Body of pancreas (tissue), 4 donors: ENCODE measurements at regions not wholly inside any gene's neighbourhood (a gene's known extent, or its start where the extent isn't known, plus 50 kb on each side); places are given as distances from the start of the nearest gene placed in this dataset.

Source experiments
- ATAC-seq: fragments of 150-250 bp; one replicate; pipeline ENCODE4 v1.9.1; 2016
- DNase-seq, 4 donors: peaks; one replicate each; pipeline ENCODE4 v3.0.0-alpha.2; 2019
- H3K27ac ChIP-seq, 4 donors: fragments of 200-600 bp; sonication (generic); 1 replicate in 3 of 4; 2 replicates in 1 of 4; pipeline versions ENCODE4 v1.5.1 to v1.6.1; 2016 to 2019; ENCODE audit warnings: mild to moderate bottlenecking in 1 of 4, mixed read lengths in 1 of 4, moderate library complexity in 1 of 4
- H3K27me3 ChIP-seq, 2 donors: fragments of 200-600 bp; sonication (generic); one replicate each; pipeline ENCODE4 v1.6.0; 2016; ENCODE audit warnings: mild to moderate bottlenecking in 1 of 2
- H3K36me3 ChIP-seq, 2 donors: fragments of 200-600 bp; sonication (generic); replicated peaks in 1 of 2; 2 replicates each; pipeline ENCODE4 v1.5.1; 2016; ENCODE audit warnings: low read depth in 2 of 2; ENCODE audit not compliant: insufficient read depth in 1 of 2
- H3K4me1 ChIP-seq: fragments of 200-600 bp; sonication (generic); one replicate; pipeline ENCODE4 v1.6.0; 2016
- H3K4me3 ChIP-seq, 2 donors: fragments of 200-600 bp; sonication (generic); 1 replicate in 1 of 2; 2 replicates in 1 of 2; pipeline ENCODE4 v1.5.1; 2016 to 2019
- H3K9me3 ChIP-seq, 3 donors: fragments of 200-600 bp; sonication (generic); 1 replicate in 2 of 3; 2 replicates in 1 of 3; pipeline ENCODE4 v1.5.1; 2016
- POLR2A ChIP-seq, 3 donors: fragments of 450-650 bp; IDR thresholded peaks; one replicate each; pipeline ENCODE4 v1.6.1; 2016; ENCODE audit warnings: antibody characterized with exemption in 3 of 3, mild to moderate bottlenecking in 2 of 3
- WGBS, 2 donors: methylation state at CpG; one replicate each; pipeline ENCODE4 v1.1.5; 2017; 5-methylcytosine and 5-hydroxymethylcytosine counted together
- intact Hi-C: fragments of 100-400 bp; cut with DNase I; formaldehyde crosslinking; loops from one replicate; pipeline ENCODE4 v1.15.1; 2023
- TF ChIP-seq, protein P1 (sequence below), 7 experiments: fragments of 450-650 bp in 4 of 7; fragments of 200-600 bp in 3 of 7; sonication (generic) in 3 of 7; IDR thresholded peaks; one replicate each; pipeline ENCODE4 v1.5.1; 2016 to 2019; ENCODE audit warnings: antibody characterized with exemption in 7 of 7

DNA sequence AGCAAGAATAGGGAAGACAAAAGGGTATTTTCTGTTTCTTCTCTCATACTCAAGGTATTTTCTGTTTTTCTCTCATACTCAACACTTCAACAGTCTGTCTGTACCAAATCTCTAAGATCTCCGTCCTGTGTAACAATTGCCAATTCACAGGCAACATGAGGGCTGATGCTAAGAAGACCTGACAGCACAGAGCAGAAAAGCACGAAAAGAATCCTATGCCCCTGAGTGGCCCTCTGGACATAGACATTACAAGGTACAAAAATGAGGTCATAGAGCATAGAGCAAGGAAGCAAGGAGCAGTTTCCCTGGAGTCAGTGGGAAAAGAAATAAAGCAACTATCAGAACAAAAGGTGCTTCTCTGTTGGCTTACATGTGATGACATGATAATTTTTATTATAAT, 1612.6 kb upstream of the CELF4 start:
- DNase-seq = no peak
- H3K27me3 ChIP-seq = no peaks in the 10 kb centered on the region
- no peaks in the 10 kb centered on the region for H3K9me3 ChIP-seq
- TF ChIP-seq POLR2A (IDR thresholded peaks at IDR 0.05) = no peak
- TF ChIP-seq, protein P1, sequence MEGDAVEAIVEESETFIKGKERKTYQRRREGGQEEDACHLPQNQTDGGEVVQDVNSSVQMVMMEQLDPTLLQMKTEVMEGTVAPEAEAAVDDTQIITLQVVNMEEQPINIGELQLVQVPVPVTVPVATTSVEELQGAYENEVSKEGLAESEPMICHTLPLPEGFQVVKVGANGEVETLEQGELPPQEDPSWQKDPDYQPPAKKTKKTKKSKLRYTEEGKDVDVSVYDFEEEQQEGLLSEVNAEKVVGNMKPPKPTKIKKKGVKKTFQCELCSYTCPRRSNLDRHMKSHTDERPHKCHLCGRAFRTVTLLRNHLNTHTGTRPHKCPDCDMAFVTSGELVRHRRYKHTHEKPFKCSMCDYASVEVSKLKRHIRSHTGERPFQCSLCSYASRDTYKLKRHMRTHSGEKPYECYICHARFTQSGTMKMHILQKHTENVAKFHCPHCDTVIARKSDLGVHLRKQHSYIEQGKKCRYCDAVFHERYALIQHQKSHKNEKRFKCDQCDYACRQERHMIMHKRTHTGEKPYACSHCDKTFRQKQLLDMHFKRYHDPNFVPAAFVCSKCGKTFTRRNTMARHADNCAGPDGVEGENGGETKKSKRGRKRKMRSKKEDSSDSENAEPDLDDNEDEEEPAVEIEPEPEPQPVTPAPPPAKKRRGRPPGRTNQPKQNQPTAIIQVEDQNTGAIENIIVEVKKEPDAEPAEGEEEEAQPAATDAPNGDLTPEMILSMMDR (IDR thresholded peaks at IDR 0.05) = no peak
- H3K4me3 ChIP-seq = no peak overlapping the region
- intact Hi-C loops = no loop called here
- H3K27ac ChIP-seq = no peak overlapping the region
- H3K4me1 ChIP-seq = no peaks in the 10 kb centered on the region
- 69 to 70% methylated on average over 2 of the region's 2 CpGs for WGBS, 2 donors
- no peaks in the 10 kb centered on the region for H3K36me3 ChIP-seq
- ATAC-seq = no peak

DNA sequence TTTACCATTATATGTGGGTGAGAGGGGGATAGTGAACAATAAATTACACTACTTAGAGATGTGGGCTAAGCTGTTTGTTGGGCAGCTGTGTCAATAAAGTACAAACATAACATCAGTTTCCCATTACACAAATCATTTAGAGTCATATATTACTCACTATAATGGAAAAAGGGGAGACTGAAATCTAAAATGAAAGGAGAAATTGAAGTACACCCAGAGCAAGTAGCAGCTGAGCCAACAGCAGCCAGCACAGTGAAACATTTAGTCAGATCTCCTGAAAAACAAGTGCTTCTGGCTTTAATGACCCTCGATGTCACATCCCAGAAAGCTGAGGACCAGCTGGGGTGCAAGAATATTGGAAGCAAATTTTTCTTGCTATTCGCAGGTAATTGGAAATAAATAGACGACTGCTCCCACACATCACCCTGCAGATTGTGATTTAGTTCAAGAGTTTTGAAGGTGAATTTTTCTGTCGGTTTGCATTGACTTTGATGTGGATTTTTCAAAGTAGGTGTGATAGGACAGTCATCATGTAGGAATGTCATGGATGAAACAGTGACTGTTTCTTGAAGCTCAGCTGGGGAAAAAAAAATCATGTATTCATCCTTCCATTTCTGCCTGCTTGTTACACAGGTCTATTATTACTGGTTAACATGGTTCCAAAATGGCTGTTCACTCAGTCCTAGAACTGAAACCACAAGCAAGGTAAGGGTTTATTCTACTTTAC, 1607.3 kb upstream of the CELF4 start:
- TF ChIP-seq POLR2A (IDR thresholded peaks at IDR 0.05) = no peak
- TF ChIP-seq, protein P1 (IDR thresholded peaks at IDR 0.05) = no peak
- no peak overlapping the region for H3K4me3 ChIP-seq
- H3K27ac ChIP-seq = no peak overlapping the region
- DNase-seq (no peak), ATAC-seq (no peak)
- H3K36me3 ChIP-seq = no peaks in the 10 kb centered on the region
- no peaks in the 10 kb centered on the region for H3K4me1 ChIP-seq
- H3K27me3 ChIP-seq = no peaks in the 10 kb centered on the region
- WGBS, 2 donors = 54 to 64% methylated on average over 4 of the region's 4 CpGs
- intact Hi-C loops = no loop called here
- no peaks in the 10 kb centered on the region for H3K9me3 ChIP-seq

DNA sequence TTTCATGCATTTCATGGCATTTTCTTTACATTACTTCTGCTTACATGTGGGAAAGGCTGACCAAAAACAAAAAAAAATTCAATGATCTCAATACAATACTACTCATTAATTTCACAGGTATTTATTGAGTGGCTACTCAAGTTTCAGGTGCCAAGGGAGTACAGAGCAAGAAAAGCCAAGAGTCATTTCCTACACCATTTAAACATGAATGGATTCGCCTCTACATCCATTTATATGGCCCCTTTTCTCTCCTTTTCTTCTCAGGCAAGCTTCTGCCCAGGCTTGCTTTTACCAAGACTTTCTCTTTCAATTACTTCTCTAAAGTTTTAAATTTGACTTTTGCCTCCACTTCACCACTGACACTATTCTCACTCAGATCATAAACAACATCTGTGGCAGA, 1603.1 kb upstream of the CELF4 start:
- WGBS, 2 donors = 64 to 68% methylated on average over 1 of the region's 1 CpG

DNA sequence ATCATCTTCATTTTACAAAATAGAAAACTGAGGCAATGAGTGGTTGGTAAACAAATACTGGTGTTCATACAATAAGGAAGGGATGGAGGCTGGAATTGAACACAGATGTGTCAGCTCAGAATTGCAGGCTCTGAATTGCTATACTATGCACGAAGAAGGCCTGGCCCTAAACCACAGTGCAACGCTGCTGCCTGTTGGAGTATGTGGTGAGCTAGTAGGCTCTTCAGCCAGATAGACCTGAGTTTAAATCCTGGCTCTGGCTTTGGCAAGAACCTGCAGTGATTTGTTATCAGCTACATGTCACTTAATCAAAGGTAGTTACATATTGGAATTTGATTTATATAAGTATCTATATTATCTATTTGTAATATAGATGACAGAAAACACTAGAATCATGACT, 1602.4 kb upstream of the CELF4 start:
- H3K9me3 ChIP-seq = no peaks in the 10 kb centered on the region
- intact Hi-C loops = no loop called here
- ATAC-seq (no peak), DNase-seq (no peak)
- no peak overlapping the region for H3K4me3 ChIP-seq
- no peak overlapping the region for H3K27ac ChIP-seq
- H3K27me3 ChIP-seq = no peaks in the 10 kb centered on the region
- no peaks in the 10 kb centered on the region for H3K36me3 ChIP-seq
- WGBS, 2 donors = 63 to 74% methylated on average over 2 of the region's 2 CpGs
- TF ChIP-seq POLR2A (IDR thresholded peaks at IDR 0.05) = no peak
- TF ChIP-seq, protein P1 (IDR thresholded peaks at IDR 0.05) = no peak
- no peaks in the 10 kb centered on the region for H3K4me1 ChIP-seq

More for the DNA sequence above, 1603.1 kb upstream of the CELF4 start:
- no peaks in the 10 kb centered on the region for H3K36me3 ChIP-seq
- H3K4me3 ChIP-seq = no peak overlapping the region
- intact Hi-C loops = no loop called here
- DNase-seq = no peak
- TF ChIP-seq POLR2A (IDR thresholded peaks at IDR 0.05) = no peak
- ATAC-seq = no peak
- H3K4me1 ChIP-seq = no peaks in the 10 kb centered on the region
- H3K27me3 ChIP-seq = no peaks in the 10 kb centered on the region
- H3K9me3 ChIP-seq = no peaks in the 10 kb centered on the region
- H3K27ac ChIP-seq = no peak overlapping the region

DNA sequence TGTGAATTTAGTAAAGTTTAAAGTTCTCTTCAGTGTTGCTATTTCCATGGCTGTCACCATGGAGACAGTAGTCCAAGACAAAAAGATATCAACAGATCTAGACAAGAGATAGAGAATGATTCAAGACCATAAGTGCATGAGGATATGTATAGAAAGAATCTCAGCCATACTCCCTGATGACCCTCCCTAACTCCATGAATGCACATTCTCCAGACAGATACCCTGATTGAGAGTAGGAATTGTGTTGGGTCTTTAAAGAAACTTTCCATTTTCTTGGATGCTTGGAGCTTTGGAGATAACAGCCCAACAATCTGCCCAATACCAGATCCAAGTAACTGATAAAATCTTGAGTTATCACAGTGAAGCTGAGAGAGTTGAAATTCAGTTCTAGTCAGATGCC, 1601.2 kb upstream of the CELF4 start:
- no peaks in the 10 kb centered on the region for H3K4me1 ChIP-seq
- DNase-seq (no peak), ATAC-seq (no peak)
- H3K27ac ChIP-seq = no peak overlapping the region
- H3K9me3 ChIP-seq = no peaks in the 10 kb centered on the region
- H3K27me3 ChIP-seq = no peaks in the 10 kb centered on the region
- H3K4me3 ChIP-seq = no peak overlapping the region
- intact Hi-C loops = no loop called here
- TF ChIP-seq POLR2A (IDR thresholded peaks at IDR 0.05) = no peak
- TF ChIP-seq, protein P1 (IDR thresholded peaks at IDR 0.05) = no peak
- no peaks in the 10 kb centered on the region for H3K36me3 ChIP-seq
